Smooth muscle cell (in vitro differentiated cells): ENCODE measurements at regions not wholly inside any gene's neighbourhood (a gene's known extent, or its start where the extent isn't known, plus 50 kb on each side); places are given as distances from the start of the nearest gene placed in this dataset.

Experiments
- DNase-seq: peaks from one replicate; lab custom pipeline; 2025; ENCODE audit not compliant: unreplicated experiment; lab: John Stamatoyannopoulos, UW
- H2AFZ ChIP-seq: fragments of 200-600 bp; sonication (generic); 2 replicates; pipeline ENCODE4 v1.6.0; 2016; ENCODE audit warnings: antibody characterized with exemption, low read depth, mild to moderate bottlenecking
- H3F3A ChIP-seq: fragments of 200-600 bp; sonication (generic); 2 replicates; pipeline ENCODE4 v1.6.0; 2017; ENCODE audit warnings: antibody characterized with exemption, low read depth
- H3K27ac ChIP-seq: fragments of 200-600 bp; sonication (generic); 2 replicates; pipeline ENCODE4 v1.5.1; 2016; ENCODE audit warnings: low read depth, mild to moderate bottlenecking
- H3K27me3 ChIP-seq: fragments of 200-600 bp; sonication (generic); 2 replicates; pipeline ENCODE4 v1.6.1; 2016; ENCODE audit warnings: low read depth, mild to moderate bottlenecking
- H3K36me3 ChIP-seq: fragments of 200-600 bp; sonication (generic); 2 replicates; pipeline ENCODE4 v1.5.1; 2016; ENCODE audit warnings: low read depth
- H3K4me1 ChIP-seq: fragments of 200-600 bp; sonication (generic); 2 replicates; pipeline ENCODE4 v1.5.1; 2016; ENCODE audit warnings: low read depth
- H3K4me2 ChIP-seq: fragments of 200-600 bp; sonication (generic); 2 replicates; pipeline ENCODE4 v1.6.0; 2016; ENCODE audit warnings: mild to moderate bottlenecking
- H3K4me3 ChIP-seq: fragments of 200-600 bp; sonication (generic); 2 replicates; pipeline ENCODE4 v1.5.1; 2016; ENCODE audit warnings: mild to moderate bottlenecking
- H3K79me2 ChIP-seq: fragments of 200-600 bp; sonication (generic); 2 replicates; pipeline ENCODE4 v1.6.0; 2016; ENCODE audit warnings: low read depth, mild to moderate bottlenecking
- H3K9ac ChIP-seq: fragments of 200-600 bp; sonication (generic); 2 replicates; pipeline ENCODE4 v1.6.0; 2016; ENCODE audit warnings: low read depth
- H3K9me3 ChIP-seq: fragments of 200-600 bp; sonication (generic); replicated peaks from 2 replicates; pipeline ENCODE4 v1.5.1; 2016; ENCODE audit warnings: low read depth
- H4K20me1 ChIP-seq: fragments of 200-600 bp; sonication (generic); 2 replicates; pipeline ENCODE4 v1.6.0; 2016; ENCODE audit warnings: low read depth
- WGBS: methylation state at CpG from one replicate; pipeline ENCODE4 v1.1.7; 2016; ENCODE audit warnings: low lambda C conversion rate; 5-methylcytosine and 5-hydroxymethylcytosine counted together
- TF ChIP-seq, protein P1 (sequence below): fragments of 200-600 bp; sonication (generic); IDR thresholded peaks from 2 replicates; pipeline ENCODE4 v1.5.1; 2017; ENCODE audit warnings: borderline replicate concordance, mild to moderate bottlenecking, antibody characterized with exemption; ENCODE audit not compliant: insufficient read depth, poor library complexity, severe bottlenecking

DNA sequence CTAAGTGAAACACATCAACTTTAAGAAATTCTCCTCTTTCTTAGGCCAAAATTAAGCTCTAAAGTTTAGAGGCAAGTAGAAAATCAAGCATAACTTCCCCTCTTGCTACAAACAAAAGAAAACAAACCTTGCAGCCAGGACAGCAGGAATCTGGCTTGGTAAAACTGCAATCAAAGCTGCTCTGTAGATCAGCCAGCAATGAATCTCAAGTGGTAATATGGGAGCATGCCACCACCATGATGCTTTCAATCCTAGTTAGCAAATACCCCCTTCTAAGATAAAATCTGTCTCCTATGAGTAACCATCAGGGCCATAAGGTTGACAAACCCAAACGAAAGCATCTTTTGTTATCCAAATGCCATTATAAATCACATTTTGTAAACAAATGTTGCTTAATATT, 208.3 kb upstream of the PLSCR5 start:
- no peak for DNase-seq
- no peak overlapping the region for H3K27ac ChIP-seq
- H3K36me3 ChIP-seq = no peaks in the 10 kb centered on the region
- H4K20me1 ChIP-seq = no peaks in the 10 kb centered on the region
- no peaks in the 10 kb centered on the region for H3F3A ChIP-seq
- H2AFZ ChIP-seq = peak overlapping the region; percentile 16
- peaks cover 9% of the 10 kb centered on the region for H3K4me1 ChIP-seq
- no peak overlapping the region for H3K4me3 ChIP-seq
- H3K4me2 ChIP-seq = no peak overlapping the region
- TF ChIP-seq, protein P1, sequence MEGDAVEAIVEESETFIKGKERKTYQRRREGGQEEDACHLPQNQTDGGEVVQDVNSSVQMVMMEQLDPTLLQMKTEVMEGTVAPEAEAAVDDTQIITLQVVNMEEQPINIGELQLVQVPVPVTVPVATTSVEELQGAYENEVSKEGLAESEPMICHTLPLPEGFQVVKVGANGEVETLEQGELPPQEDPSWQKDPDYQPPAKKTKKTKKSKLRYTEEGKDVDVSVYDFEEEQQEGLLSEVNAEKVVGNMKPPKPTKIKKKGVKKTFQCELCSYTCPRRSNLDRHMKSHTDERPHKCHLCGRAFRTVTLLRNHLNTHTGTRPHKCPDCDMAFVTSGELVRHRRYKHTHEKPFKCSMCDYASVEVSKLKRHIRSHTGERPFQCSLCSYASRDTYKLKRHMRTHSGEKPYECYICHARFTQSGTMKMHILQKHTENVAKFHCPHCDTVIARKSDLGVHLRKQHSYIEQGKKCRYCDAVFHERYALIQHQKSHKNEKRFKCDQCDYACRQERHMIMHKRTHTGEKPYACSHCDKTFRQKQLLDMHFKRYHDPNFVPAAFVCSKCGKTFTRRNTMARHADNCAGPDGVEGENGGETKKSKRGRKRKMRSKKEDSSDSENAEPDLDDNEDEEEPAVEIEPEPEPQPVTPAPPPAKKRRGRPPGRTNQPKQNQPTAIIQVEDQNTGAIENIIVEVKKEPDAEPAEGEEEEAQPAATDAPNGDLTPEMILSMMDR = no peak
- H3K9me3 ChIP-seq = no peaks in the 10 kb centered on the region
- 15% methylated on average over 1 of the region's 1 CpG for WGBS
- H3K27me3 ChIP-seq = no peaks in the 10 kb centered on the region
- no peaks in the 10 kb centered on the region for H3K79me2 ChIP-seq
- H3K9ac ChIP-seq = no peak overlapping the region

DNA sequence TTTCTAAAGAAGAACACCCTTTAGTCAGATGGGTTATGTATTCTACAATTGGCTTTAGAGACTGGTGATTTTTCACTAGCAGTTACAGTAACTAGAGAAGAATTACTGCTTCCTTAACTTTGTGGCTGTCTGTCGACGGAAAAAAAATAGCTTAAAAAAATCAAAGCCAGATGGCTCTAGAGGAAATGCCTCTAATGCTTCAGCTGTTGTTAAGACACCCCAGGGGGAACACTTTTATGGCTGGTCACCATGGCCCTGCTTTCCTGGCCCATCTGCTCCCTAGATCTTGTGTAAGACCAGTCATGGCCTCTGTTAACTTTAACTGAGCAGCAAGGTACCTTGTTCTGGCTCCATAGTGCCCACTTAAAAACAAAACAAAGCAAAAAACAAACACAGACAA, 198.6 kb upstream of the PLSCR5 start:
- Histone ChIP-seq H3K9me3 (no peaks in the 10 kb centered on the region), H3F3A (peaks cover 10% of the 10 kb centered on the region), H2AFZ (peak overlapping the region; percentile 86), H3K4me1 (no peaks in the 10 kb centered on the region), H3K36me3 (no peaks in the 10 kb centered on the region), H3K27me3 (no peaks in the 10 kb centered on the region), H4K20me1 (no peaks in the 10 kb centered on the region), H3K9ac (no peak overlapping the region), H3K27ac (peak overlapping the region; percentile 60), H3K4me3 (no peak overlapping the region), H3K79me2 (no peaks in the 10 kb centered on the region), H3K4me2 (peak overlapping the region; percentile 1)
- WGBS = 2% methylated on average over 2 of the region's 2 CpGs
- TF ChIP-seq, protein P1 = no peak
- no peak for DNase-seq

DNA sequence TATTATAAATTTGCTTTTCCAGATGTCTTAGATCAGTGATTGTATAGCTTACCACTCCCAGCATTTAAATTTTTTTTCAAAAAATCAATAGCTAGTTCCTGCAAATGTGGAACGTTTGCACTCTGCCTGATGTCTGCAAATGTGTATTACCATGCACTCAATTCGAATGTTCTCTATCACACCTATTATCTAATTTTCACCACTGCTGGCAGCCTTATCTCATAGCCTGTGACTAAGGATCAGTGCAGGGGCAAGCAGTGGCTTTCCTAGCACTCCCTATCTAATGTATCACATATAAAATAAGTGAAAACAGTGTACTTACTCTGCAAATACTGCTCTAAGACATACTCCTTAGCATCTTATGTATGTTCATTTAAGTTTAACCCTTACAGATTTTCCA, 196.3 kb upstream of the PLSCR5 start:
- peaks cover 10% of the 10 kb centered on the region for H3F3A ChIP-seq
- H3K4me3 ChIP-seq = no peak overlapping the region
- H3K36me3 ChIP-seq = no peaks in the 10 kb centered on the region
- H3K79me2 ChIP-seq = no peaks in the 10 kb centered on the region
- H3K27me3 ChIP-seq = no peaks in the 10 kb centered on the region
- no peaks in the 10 kb centered on the region for H3K4me1 ChIP-seq
- no peak overlapping the region for H3K9ac ChIP-seq
- no peak overlapping the region for H3K27ac ChIP-seq
- no peak overlapping the region for H3K4me2 ChIP-seq
- no peaks in the 10 kb centered on the region for H3K9me3 ChIP-seq
- DNase-seq = no peak
- no peaks in the 10 kb centered on the region for H4K20me1 ChIP-seq
- TF ChIP-seq, protein P1 = no peak
- no peak overlapping the region for H2AFZ ChIP-seq
- 35% methylated on average over 2 of the region's 2 CpGs for WGBS

DNA sequence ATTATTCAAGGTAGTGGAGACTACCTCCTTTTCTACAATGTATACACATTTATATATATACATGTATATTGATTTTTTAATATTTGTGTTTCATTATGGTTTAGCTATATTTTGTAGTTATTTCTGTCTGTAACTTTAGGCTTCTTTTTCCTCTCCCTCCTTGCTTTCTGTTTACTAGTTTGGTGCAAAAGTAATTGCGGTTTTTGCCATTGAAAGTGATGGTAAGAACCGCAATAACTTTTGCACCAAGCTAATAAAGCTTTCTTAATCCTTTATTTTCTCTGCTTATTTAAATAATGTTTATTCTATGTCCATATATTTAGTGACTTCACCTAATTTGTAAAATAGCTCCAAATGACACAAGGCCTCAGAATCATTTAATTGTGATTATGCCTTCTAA, 195.3 kb upstream of the PLSCR5 start:
- TF ChIP-seq, protein P1 = no peak
- Histone ChIP-seq H3K79me2 (no peaks in the 10 kb centered on the region), H3K4me2 (no peak overlapping the region), H3K9ac (no peak overlapping the region), H3K4me3 (no peak overlapping the region), H3K27me3 (no peaks in the 10 kb centered on the region), H3K9me3 (no peaks in the 10 kb centered on the region), H2AFZ (no peak overlapping the region), H3K4me1 (no peaks in the 10 kb centered on the region), H3K27ac (no peak overlapping the region), H3F3A (peaks cover 10% of the 10 kb centered on the region), H4K20me1 (no peaks in the 10 kb centered on the region), H3K36me3 (no peaks in the 10 kb centered on the region)
- no peak for DNase-seq
- WGBS = 94% methylated on average over 2 of the region's 2 CpGs
